ENCODE measurements at regions not wholly inside any gene's neighbourhood (a gene's known extent, or its start where the extent isn't known, plus 50 kb on each side); places are given as distances from the start of the nearest gene placed in this dataset.

DNA sequence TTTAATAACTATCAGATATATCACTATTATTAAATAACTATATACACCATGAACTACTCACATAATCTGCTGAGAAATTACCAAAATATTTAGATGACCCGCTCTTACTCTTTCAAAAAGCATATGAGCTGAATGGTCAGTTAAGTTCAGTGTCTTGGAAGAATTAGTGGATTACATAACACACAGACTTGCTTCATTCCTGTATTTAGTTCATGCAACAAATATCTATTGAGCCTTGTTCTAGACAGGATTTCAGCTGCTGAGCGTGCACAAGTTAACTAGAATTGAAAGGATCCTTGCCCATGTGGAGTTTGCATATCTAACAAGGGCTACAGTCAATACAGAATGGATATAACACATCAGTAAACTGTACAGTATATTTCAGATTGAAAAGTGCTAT is 566.2 kb downstream of the CBLN4 start:
- TF ChIP-seq, protein P1, sequence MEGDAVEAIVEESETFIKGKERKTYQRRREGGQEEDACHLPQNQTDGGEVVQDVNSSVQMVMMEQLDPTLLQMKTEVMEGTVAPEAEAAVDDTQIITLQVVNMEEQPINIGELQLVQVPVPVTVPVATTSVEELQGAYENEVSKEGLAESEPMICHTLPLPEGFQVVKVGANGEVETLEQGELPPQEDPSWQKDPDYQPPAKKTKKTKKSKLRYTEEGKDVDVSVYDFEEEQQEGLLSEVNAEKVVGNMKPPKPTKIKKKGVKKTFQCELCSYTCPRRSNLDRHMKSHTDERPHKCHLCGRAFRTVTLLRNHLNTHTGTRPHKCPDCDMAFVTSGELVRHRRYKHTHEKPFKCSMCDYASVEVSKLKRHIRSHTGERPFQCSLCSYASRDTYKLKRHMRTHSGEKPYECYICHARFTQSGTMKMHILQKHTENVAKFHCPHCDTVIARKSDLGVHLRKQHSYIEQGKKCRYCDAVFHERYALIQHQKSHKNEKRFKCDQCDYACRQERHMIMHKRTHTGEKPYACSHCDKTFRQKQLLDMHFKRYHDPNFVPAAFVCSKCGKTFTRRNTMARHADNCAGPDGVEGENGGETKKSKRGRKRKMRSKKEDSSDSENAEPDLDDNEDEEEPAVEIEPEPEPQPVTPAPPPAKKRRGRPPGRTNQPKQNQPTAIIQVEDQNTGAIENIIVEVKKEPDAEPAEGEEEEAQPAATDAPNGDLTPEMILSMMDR (IDR thresholded peaks at IDR 0.05; ENCODE audit: low read depth, low read length), result no peak
- no peak for DNase-seq (ENCODE audit: low read depth, low spot score)
- ChIA-PET CTCF (no interaction called here), POLR2A (no interaction called here)
- Histone ChIP-seq H3K4me3 (ENCODE audit: low read depth, low read length) (no peak overlapping the region), H3K27me3 (ENCODE audit: control insufficient read depth, insufficient read depth, low read length) (no peaks in the 10 kb centered on the region), H3K27ac (ENCODE audit: low read depth, low read length) (no peak overlapping the region), H3K9me3 (ENCODE audit: control insufficient read depth, insufficient read depth, low read length) (peaks cover 13% of the 10 kb centered on the region)

DNA sequence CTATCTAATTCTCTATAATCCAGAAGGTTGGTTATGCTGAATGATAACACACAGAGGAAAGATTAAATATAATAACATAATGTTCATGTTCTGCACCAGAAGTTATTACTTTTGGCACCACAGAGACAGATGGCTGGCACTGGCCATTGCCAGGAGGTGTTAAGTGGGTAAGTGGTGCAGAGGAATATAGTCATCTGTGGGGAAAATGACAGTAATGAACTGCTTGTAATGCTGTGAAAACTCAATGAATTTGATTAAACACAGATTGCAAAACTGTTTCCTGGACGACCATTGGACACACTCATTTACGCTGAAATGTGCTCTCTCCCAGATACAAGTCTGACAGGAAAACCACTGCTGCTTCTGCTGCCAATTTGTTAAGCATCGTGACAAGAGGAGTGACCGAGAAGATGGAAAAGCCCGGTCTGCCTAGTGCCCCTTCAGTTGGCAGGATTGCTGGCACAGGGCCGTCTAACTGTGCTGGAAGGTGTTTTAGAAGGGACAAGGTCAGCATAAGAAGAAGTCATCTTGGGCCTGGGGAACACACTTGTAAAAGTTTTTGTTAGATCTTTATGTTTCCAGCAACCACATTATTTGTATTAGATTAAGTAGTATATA is 567.4 kb downstream of the CBLN4 start:
- DNase-seq (ENCODE audit: low read depth, low spot score), result no peak
- ChIA-PET POLR2A (no interaction called here), CTCF (no interaction called here)
- Histone ChIP-seq H3K27me3 (ENCODE audit: control insufficient read depth, insufficient read depth, low read length) (no peaks in the 10 kb centered on the region), H3K27ac (ENCODE audit: low read depth, low read length) (no peak overlapping the region), H3K4me3 (ENCODE audit: low read depth, low read length) (no peak overlapping the region), H3K9me3 (ENCODE audit: control insufficient read depth, insufficient read depth, low read length) (peaks cover 8% of the 10 kb centered on the region; the same call in 1 of the 2 replicates)
- TF ChIP-seq, protein P1 (IDR thresholded peaks at IDR 0.05; ENCODE audit: low read depth, low read length), result no peak

DNA sequence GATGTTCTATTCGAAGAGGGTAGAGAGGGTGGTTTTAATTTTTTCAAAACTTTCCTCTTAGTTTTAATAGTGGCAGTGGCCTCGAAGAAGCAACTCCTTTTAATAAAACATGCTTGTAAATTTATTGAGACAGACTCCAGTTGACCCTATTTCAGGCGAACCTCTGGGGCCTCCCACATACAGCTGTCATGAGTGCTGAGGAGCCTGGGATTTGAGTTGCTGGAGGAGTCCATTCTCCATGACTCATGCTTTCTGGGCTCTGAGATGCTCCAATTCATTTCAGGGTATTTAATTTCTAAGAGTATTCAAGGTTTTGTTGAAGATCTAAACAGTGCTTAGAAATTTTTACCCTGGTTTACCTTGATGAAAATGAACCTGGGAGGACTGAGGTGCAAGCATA is 580.4 kb downstream of the CBLN4 start:
- Histone ChIP-seq H3K4me3 (ENCODE audit: low read depth, low read length) (no peak overlapping the region), H3K27ac (ENCODE audit: low read depth, low read length) (no peak overlapping the region), H3K27me3 (ENCODE audit: control insufficient read depth, insufficient read depth, low read length) (no peaks in the 10 kb centered on the region), H3K9me3 (ENCODE audit: control insufficient read depth, insufficient read depth, low read length) (peaks cover 14% of the 10 kb centered on the region)
- CTCF ChIA-PET, result no interaction called here
- TF ChIP-seq, protein P1 (IDR thresholded peaks at IDR 0.05; ENCODE audit: low read depth, low read length), result no peak
- DNase-seq (ENCODE audit: low read depth, low spot score), result no peak
- POLR2A ChIA-PET, result no interaction called here

DNA sequence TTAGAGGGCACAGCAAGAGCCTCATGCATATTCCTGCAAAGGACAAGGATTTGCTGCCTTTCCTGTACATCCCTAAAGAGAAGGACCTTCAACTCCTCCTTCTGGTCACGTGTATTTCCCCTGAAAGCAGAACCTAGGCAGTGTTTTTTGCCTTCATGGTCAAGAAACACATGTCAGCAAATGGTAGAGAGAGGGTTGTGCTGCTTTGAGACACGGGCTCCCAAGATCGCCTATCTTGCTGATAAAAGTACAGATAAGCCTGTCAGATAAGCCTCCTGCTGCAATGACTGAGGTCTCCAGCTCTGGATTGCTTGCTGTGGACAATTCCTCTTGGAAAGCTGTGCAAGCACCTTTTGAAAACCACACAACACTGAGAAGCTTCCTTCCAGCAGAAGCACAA is 580.8 kb downstream of the CBLN4 start:
- ChIA-PET POLR2A (no interaction called here), CTCF (no interaction called here)
- no peak overlapping the region for H3K27ac ChIP-seq (ENCODE audit: low read depth, low read length)
- H3K4me3 ChIP-seq (ENCODE audit: low read depth, low read length), result no peak overlapping the region
- no peak for DNase-seq (ENCODE audit: low read depth, low spot score)
- TF ChIP-seq, protein P1 (IDR thresholded peaks at IDR 0.05; ENCODE audit: low read depth, low read length), result no peak
- H3K27me3 ChIP-seq (ENCODE audit: control insufficient read depth, insufficient read depth, low read length), result no peaks in the 10 kb centered on the region
- peaks cover 19% of the 10 kb centered on the region for H3K9me3 ChIP-seq (ENCODE audit: control insufficient read depth, insufficient read depth, low read length)

DNA sequence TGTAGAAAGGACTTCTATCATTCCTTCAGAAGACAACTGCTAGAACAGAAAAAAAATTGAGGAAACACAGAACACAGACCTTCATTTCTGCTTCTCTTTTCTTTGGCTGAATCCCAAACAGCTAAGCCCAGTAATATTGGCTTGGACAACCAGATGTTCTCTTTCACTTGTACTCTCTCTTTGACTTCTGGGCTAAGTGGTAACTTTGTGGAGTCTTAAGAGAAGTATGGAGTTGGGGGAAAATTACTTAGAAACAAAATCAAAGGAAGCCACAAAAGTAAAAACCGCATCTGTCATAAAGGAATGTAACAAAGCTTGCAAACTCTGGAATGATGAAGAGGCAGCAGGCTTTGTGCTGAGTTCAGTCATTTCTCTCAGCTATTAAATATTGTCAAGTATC is 587.5 kb downstream of the CBLN4 start:
- ChIA-PET CTCF (no interaction called here), POLR2A (no interaction called here)
- H3K4me3 ChIP-seq (ENCODE audit: low read depth, low read length), result no peak overlapping the region
- no peak for DNase-seq (ENCODE audit: low read depth, low spot score)
- TF ChIP-seq, protein P1 (IDR thresholded peaks at IDR 0.05; ENCODE audit: low read depth, low read length), result no peak
- H3K27ac ChIP-seq (ENCODE audit: low read depth, low read length), result no peak overlapping the region
- H3K9me3 ChIP-seq (ENCODE audit: control insufficient read depth, insufficient read depth, low read length), result peaks cover 16% of the 10 kb centered on the region
- no peaks in the 10 kb centered on the region for H3K27me3 ChIP-seq (ENCODE audit: control insufficient read depth, insufficient read depth, low read length)

Data from AG04450 (cell line).